SH-SY5Y (cell line): ENCODE measurements at regions not wholly inside any gene's neighbourhood (a gene's known extent, or its start where the extent isn't known, plus 50 kb on each side); places are given as distances from the start of the nearest gene placed in this dataset.

Experiments used
- GATA2 ChIP-seq: IDR thresholded peaks from 2 replicates; pipeline ENCODE4 v1.6.1; 2011; ENCODE audit warnings: mild to moderate bottlenecking, low read depth, low read length
- GATA3 ChIP-seq: IDR thresholded peaks from 2 replicates; pipeline ENCODE4 v1.6.1; 2011; ENCODE audit warnings: low read depth, mild to moderate bottlenecking, low read length, moderate library complexity

DNA sequence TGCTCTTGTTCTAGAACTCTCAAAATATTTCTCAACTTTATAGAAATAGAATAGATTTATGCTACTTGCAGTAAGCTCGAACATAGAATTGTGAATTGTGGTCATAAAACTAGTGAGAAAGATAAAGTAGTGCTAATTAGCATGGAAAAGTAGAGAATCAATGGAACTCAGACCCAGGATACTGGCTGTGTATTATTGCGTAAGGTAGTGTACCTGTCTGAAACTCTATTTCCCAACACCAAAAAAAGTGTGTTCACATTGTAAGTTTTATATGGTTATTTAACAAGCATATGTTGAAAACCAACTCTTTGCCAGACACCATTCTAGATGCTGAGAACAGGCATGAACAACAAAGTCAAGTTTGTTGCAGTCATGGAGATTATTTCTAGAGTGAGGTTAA, 720.5 kb upstream of the ATXN7L3B start:
- no peak for TF ChIP-seq GATA2
- TF ChIP-seq GATA3, result no peak
